IgD-negative memory B cell (primary cell): ENCODE measurements at regions not wholly inside any gene's neighbourhood (a gene's known extent, or its start where the extent isn't known, plus 50 kb on each side); places are given as distances from the start of the nearest gene placed in this dataset.

Experiments used
- H3K27ac Mint-ChIP-seq, 3 donors: one replicate each; pipeline ENCODE4 v1.8.0; 2020 to 2022; ENCODE audit warnings: mild to moderate bottlenecking in 3 of 3, mixed read lengths in 3 of 3, moderate library complexity in 1 of 3
- H3K27me3 Mint-ChIP-seq: one replicate; pipeline ENCODE4 v1.8.0; 2021; ENCODE audit warnings: mixed read lengths
- H3K36me3 Mint-ChIP-seq: one replicate; pipeline ENCODE4 v1.8.0; 2020; ENCODE audit warnings: mild to moderate bottlenecking, mixed read lengths
- H3K4me1 Mint-ChIP-seq, 3 donors: one replicate each; pipeline ENCODE4 v1.8.0; 2020 to 2022; ENCODE audit warnings: mixed read lengths in 3 of 3, mild to moderate bottlenecking in 1 of 3
- H3K4me3 Mint-ChIP-seq, 4 donors: one replicate each; pipeline ENCODE4 v1.8.0; 2020 to 2022; ENCODE audit warnings: mild to moderate bottlenecking in 4 of 4, mixed read lengths in 4 of 4, moderate library complexity in 3 of 4
- H3K9me3 Mint-ChIP-seq, 3 donors: one replicate each; pipeline ENCODE4 v1.8.0; 2020 to 2021; ENCODE audit warnings: mixed read lengths in 3 of 3, mild to moderate bottlenecking in 1 of 3

- Mint-ChIP-seq H3K36me3 (no peaks in the 10 kb centered on the region), H3K9me3 (peaks cover 0 to 4% (median 0%) of the 10 kb centered on the region in 3 donors), H3K27ac (no peak overlapping the region), H3K4me1 (no peaks in the 10 kb centered on the region), H3K4me3 (no peak overlapping the region), H3K27me3 (no peaks in the 10 kb centered on the region)
Observed at GRCh38 chr1:30183006-30183405, 540.4 kb downstream of the MATN1 start.

- no peak overlapping the region for H3K4me3 Mint-ChIP-seq
- H3K4me1 Mint-ChIP-seq = no peaks in the 10 kb centered on the region
- H3K27me3 Mint-ChIP-seq = no peaks in the 10 kb centered on the region
- no peak overlapping the region for H3K27ac Mint-ChIP-seq
- H3K36me3 Mint-ChIP-seq = no peaks in the 10 kb centered on the region
- H3K9me3 Mint-ChIP-seq = peaks cover 0 to 4% (median 0%) of the 10 kb centered on the region in 3 donors
Observed at GRCh38 chr1:30179942-30180543, 543.3 kb downstream of the MATN1 start.

GRCh38 chr1:30176477-30176876 is 546.9 kb downstream of the MATN1 start:
- H3K27me3 Mint-ChIP-seq = no peaks in the 10 kb centered on the region
- peaks cover 0 to 4% (median 0%) of the 10 kb centered on the region in 3 donors for H3K9me3 Mint-ChIP-seq
- H3K4me3 Mint-ChIP-seq = no peak overlapping the region
- no peak overlapping the region for H3K27ac Mint-ChIP-seq
- H3K4me1 Mint-ChIP-seq = no peaks in the 10 kb centered on the region
- peaks cover 1% of the 10 kb centered on the region for H3K36me3 Mint-ChIP-seq

DNA sequence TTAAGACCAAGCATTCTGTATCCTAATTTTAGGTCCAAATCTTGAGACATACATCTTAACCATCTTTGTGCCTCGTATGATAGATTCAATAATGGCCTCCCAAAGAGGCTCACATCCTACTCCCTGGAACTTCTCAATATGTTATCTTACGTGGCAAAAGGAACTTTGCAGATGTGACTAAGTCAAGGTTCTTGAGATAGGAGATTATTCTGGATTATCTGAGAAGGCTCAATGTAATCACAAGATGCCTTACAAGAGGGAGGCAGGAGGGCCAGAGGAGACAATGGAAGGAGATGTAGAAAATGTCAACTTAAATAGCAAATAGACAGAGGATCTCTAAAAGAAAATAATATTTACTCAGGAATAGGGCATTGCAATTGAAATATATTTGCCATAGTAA is 548.9 kb downstream of the MATN1 start:
- Mint-ChIP-seq H3K36me3 (peaks cover 1% of the 10 kb centered on the region), H3K27me3 (no peaks in the 10 kb centered on the region), H3K27ac (no peak overlapping the region), H3K4me1 (no peaks in the 10 kb centered on the region), H3K4me3 (no peak overlapping the region), H3K9me3 (peaks cover 0 to 4% (median 0%) of the 10 kb centered on the region in 3 donors)

- Mint-ChIP-seq H3K9me3 (peaks cover 0 to 2% (median under 1%) of the 10 kb centered on the region in 3 donors), H3K4me1 (no peaks in the 10 kb centered on the region), H3K27ac (no peak overlapping the region), H3K27me3 (no peaks in the 10 kb centered on the region), H3K36me3 (peaks cover 1% of the 10 kb centered on the region), H3K4me3 (no peak overlapping the region)
Observed at GRCh38 chr1:30173560-30173959, 549.8 kb downstream of the MATN1 start.

DNA sequence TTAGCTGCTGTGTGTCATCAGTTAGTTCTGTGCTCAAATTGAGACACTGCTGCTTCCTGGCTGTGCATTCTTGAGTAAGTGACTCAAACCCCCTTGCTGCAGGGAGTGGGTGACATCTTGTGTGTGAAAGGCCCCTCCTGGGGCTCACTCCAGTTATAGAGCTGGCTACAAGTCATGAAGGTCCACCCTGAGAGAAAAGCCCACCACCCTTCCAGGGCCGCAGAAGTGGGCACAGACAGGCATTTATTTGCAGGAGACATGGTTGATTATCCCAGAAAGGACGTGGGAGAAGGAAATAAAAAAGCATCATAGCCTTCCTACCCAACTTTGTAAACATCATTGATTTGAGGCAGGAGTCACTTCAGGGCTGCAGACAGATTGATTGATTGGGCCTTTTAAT is 550.6 kb downstream of the MATN1 start:
- H3K4me1 Mint-ChIP-seq = no peaks in the 10 kb centered on the region
- peaks cover 0 to 3% (median 3%) of the 10 kb centered on the region in 3 donors for H3K9me3 Mint-ChIP-seq

DNA sequence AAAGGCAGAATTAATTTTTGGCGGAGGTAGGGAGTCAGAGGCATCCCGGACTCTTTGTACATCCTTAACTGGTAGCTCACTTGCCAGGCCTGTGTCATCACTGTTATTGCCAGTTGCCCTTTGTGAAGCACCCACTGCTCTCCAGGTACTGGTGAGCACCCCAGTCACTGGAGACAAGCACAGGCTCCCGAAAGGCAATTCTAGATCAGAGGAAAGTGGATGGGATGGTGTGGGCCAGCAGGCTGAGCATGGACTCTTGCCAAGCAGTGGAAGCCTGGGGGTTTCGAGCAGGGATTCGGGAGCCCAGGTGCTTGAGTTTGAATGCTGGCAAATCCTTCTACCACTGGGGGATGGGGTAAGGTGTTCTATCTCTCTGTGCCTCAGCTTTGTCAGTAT is 551.1 kb downstream of the MATN1 start:
- Mint-ChIP-seq H3K4me1 (no peaks in the 10 kb centered on the region), H3K9me3 (peaks cover 0 to 3% (median 3%) of the 10 kb centered on the region in 3 donors), H3K36me3 (peaks cover 1% of the 10 kb centered on the region), H3K4me3 (no peak overlapping the region), H3K27ac (no peak overlapping the region), H3K27me3 (no peaks in the 10 kb centered on the region)

More for the DNA sequence above, 550.6 kb downstream of the MATN1 start:
- H3K4me3 Mint-ChIP-seq = no peak overlapping the region
- H3K27me3 Mint-ChIP-seq = no peaks in the 10 kb centered on the region
- H3K27ac Mint-ChIP-seq = no peak overlapping the region
- peaks cover 1% of the 10 kb centered on the region for H3K36me3 Mint-ChIP-seq

DNA sequence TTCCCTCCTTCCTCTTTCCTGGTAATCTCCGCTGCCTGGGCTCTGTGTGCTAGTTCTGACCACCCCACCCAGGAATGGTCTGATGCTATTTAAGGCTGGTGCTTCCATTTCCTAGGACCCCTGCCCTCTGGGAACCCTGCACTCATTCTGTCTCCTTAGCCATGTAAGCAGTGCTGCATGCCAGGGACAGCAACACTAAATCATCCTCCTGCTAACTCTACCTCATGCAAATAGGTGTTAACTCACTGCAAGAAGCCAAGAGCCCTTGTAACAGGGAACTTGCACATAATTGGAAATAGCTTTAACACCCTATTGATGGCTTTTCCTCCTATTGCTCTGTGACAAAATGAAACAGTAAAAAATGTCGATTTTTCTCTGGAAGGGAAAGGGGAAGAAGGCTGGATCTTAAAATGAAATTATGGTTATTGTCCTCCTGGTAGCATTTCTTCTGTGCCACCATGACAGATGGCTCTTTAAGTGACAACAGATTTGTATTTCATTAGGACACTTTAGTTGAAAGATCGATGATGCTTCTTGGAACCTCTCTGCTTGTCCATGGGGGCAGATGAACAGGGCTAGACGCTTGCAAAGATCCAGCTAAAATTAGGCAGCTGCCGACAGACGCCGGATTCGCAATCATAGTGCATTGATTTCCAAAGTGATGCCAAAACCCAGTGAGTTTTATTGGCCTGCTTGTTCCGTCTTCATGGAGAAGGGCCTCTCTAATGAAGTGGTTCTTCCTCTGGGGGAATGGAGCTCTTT is 551.7 kb downstream of the MATN1 start:
- no peaks in the 10 kb centered on the region for H3K4me1 Mint-ChIP-seq
- H3K27ac Mint-ChIP-seq = no peak overlapping the region
- no peak overlapping the region for H3K4me3 Mint-ChIP-seq
- H3K36me3 Mint-ChIP-seq = peaks cover 1% of the 10 kb centered on the region
- no peaks in the 10 kb centered on the region for H3K27me3 Mint-ChIP-seq
- peaks cover 0 to 3% (median 3%) of the 10 kb centered on the region in 3 donors for H3K9me3 Mint-ChIP-seq

- H3K36me3 Mint-ChIP-seq = peaks cover 1% of the 10 kb centered on the region
- H3K27ac Mint-ChIP-seq = no peak overlapping the region
- H3K9me3 Mint-ChIP-seq = peaks cover 0 to 3% (median 3%) of the 10 kb centered on the region in 3 donors
- peaks cover 5% of the 10 kb centered on the region for H3K27me3 Mint-ChIP-seq
- H3K4me3 Mint-ChIP-seq = no peak overlapping the region
- H3K4me1 Mint-ChIP-seq = no peaks in the 10 kb centered on the region
Observed at GRCh38 chr1:30169269-30169668, 554.1 kb downstream of the MATN1 start.

- no peaks in the 10 kb centered on the region for H3K36me3 Mint-ChIP-seq
- no peak overlapping the region for H3K4me3 Mint-ChIP-seq
- H3K27me3 Mint-ChIP-seq = peaks cover 13% of the 10 kb centered on the region
- peaks cover 2 to 3% (median 3%) of the 10 kb centered on the region in 3 donors for H3K9me3 Mint-ChIP-seq
- no peaks in the 10 kb centered on the region for H3K4me1 Mint-ChIP-seq
- H3K27ac Mint-ChIP-seq = no peak overlapping the region
Observed at GRCh38 chr1:30166174-30166573, 557.2 kb downstream of the MATN1 start.

DNA sequence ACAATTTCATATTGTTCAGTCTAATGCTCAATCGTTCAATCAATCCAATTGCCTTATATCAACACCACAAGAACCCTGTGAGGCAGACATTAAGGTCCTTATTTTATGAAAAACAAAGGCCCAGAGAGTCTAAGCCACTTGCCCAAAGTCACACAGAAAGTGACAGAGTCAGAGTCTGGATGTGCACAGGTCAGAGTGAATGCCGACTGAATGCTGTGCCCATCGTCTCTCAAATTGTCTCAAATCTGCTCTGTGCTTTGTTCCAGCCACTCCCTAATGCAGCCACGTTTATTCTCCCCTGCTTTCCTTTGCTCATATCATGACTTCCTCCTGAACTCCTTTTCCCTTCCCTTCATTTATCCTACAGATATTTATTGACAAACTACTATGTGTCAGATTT is 558.3 kb downstream of the MATN1 start:
- no peak overlapping the region for H3K27ac Mint-ChIP-seq
- H3K27me3 Mint-ChIP-seq = peaks cover 13% of the 10 kb centered on the region
- no peak overlapping the region for H3K4me3 Mint-ChIP-seq
- H3K9me3 Mint-ChIP-seq = peaks cover 2 to 3% (median 3%) of the 10 kb centered on the region in 3 donors
- no peaks in the 10 kb centered on the region for H3K4me1 Mint-ChIP-seq
- no peaks in the 10 kb centered on the region for H3K36me3 Mint-ChIP-seq

GRCh38 chr1:30164693-30165092 is 558.7 kb downstream of the MATN1 start:
- no peaks in the 10 kb centered on the region for H3K36me3 Mint-ChIP-seq
- no peak overlapping the region for H3K27ac Mint-ChIP-seq
- H3K27me3 Mint-ChIP-seq = peaks cover 13% of the 10 kb centered on the region
- H3K4me3 Mint-ChIP-seq = no peak overlapping the region
- H3K9me3 Mint-ChIP-seq = peaks cover 2 to 3% (median 3%) of the 10 kb centered on the region in 3 donors
- H3K4me1 Mint-ChIP-seq = no peaks in the 10 kb centered on the region

- Mint-ChIP-seq H3K9me3 (peaks cover 0 to 2% (median 0%) of the 10 kb centered on the region in 3 donors), H3K36me3 (no peaks in the 10 kb centered on the region), H3K27me3 (peaks cover 17% of the 10 kb centered on the region), H3K27ac (no peak overlapping the region), H3K4me3 (no peak overlapping the region), H3K4me1 (no peaks in the 10 kb centered on the region)
Observed at GRCh38 chr1:30162565-30162964, 560.8 kb downstream of the MATN1 start.

DNA sequence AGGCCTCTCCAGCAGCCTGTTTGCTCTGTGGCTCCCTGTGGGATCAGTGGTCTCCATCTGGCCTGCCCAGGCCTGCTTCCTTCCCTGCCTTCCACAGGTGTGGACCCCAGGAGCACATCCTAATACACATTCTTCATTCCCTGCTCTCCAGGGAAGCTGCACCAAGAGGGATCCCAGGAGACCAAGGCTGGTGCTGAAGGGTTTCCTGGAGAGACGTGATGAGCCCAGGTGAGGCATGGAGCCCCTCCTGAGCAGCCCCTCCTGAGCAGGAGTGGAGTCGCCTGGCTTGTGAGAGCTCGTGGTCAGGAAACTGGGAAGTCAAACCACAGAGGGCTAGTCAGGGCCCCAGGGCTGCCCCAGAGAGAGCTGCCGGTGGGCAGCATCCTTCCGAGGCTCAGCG is 561.4 kb downstream of the MATN1 start:
- H3K36me3 Mint-ChIP-seq = no peaks in the 10 kb centered on the region
- H3K27me3 Mint-ChIP-seq = peaks cover 17% of the 10 kb centered on the region
- H3K9me3 Mint-ChIP-seq = peaks cover 0 to 2% (median 0%) of the 10 kb centered on the region in 3 donors
- no peak overlapping the region for H3K27ac Mint-ChIP-seq
- no peak overlapping the region for H3K4me3 Mint-ChIP-seq
- no peaks in the 10 kb centered on the region for H3K4me1 Mint-ChIP-seq

DNA sequence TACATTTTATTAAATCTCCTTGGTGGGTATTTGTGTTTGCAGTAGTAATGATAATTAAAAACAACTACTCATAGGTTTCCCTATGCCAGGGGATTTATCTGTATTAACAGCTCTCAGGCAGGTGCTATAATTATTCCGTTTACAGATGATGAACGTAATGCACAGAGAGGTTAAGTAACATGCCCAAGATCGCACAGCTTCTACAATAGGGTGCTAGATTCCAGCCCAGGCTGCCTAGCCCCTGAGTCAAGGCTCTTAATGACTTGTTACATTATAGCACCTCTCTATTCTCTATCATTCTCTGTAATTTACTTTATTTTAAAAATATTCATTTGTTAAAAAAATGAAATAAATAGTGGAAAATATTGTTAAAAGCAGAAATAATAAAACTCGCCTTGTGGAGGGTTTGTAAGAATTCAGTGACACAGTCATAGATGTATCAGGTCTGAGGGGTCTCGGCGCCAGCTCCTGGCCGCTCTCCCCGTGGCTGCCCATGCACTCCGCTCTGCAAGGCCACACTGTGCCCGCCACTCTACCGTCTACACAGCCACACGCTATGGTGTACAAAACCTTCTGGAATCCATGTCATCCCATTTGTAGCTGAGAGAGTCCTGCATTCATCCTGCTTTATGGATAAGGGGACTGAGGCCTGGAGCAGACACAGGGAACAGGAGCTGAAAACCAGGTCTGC is 562.2 kb downstream of the MATN1 start:
- H3K27me3 Mint-ChIP-seq = peaks cover 14% of the 10 kb centered on the region
- H3K4me3 Mint-ChIP-seq = no peak overlapping the region
- peaks cover 0 to 2% (median 2%) of the 10 kb centered on the region in 3 donors for H3K9me3 Mint-ChIP-seq
- no peaks in the 10 kb centered on the region for H3K36me3 Mint-ChIP-seq
- H3K4me1 Mint-ChIP-seq = no peaks in the 10 kb centered on the region
- no peak overlapping the region for H3K27ac Mint-ChIP-seq
